ENCODE measurements at regions not wholly inside any gene's neighbourhood (a gene's known extent, or its start where the extent isn't known, plus 50 kb on each side); places are given as distances from the start of the nearest gene placed in this dataset.

DNA sequence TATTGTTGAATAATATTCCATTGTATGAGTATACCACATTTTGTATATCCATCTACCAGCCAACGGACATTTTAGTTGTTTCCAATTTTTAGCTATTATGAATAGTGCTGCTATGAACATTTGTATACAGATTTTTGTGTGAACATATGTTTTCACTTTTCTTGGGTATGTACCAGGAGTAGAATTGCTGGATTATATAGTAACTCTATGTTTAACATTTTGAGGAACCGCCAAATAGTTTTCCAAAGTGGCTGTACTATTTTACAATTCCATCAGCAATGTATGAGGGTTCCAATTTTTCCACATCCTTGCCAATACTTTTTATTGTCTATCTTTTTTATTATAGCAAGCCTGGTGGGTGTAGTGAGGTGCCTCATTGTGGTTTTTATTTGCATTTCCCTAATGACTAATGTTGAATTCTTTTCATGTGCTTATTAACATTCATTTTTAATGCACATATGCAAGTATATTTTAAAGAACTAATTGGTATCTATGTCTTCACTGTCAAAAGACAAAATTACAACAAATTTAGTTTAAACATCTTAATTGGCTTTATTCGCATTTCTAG lies 77.5 kb upstream of the PIAS1 start:
- no peaks in the 10 kb centered on the region for H3K27me3 ChIP-seq (ENCODE audit: control insufficient read depth in 1 of 2, insufficient read depth in 2 of 2, low read length in 2 of 2)
- no peaks in the 10 kb centered on the region for H3K9me3 ChIP-seq (ENCODE audit: control insufficient read depth in 1 of 2, insufficient read depth in 1 of 2, low read length in 2 of 2)
- H3K27me3 Mint-ChIP-seq, result peaks cover 9% of the 10 kb centered on the region
- no peaks in the 10 kb centered on the region for H3K4me1 ChIP-seq (ENCODE audit: insufficient read depth, low read length)
- ChIA-PET POLR2A (no interaction called here), CTCF (no interaction called here)
- intact Hi-C loops (cut with DNase I, micrococcal nuclease), result no loop called here
- no peaks in the 10 kb centered on the region for H3K9me3 Mint-ChIP-seq
- no peak overlapping the region for H3K4me3 Mint-ChIP-seq
- DNase-seq (no peak), ATAC-seq (ENCODE audit: poor library complexity) (no peak)
- TF ChIP-seq, protein P1, sequence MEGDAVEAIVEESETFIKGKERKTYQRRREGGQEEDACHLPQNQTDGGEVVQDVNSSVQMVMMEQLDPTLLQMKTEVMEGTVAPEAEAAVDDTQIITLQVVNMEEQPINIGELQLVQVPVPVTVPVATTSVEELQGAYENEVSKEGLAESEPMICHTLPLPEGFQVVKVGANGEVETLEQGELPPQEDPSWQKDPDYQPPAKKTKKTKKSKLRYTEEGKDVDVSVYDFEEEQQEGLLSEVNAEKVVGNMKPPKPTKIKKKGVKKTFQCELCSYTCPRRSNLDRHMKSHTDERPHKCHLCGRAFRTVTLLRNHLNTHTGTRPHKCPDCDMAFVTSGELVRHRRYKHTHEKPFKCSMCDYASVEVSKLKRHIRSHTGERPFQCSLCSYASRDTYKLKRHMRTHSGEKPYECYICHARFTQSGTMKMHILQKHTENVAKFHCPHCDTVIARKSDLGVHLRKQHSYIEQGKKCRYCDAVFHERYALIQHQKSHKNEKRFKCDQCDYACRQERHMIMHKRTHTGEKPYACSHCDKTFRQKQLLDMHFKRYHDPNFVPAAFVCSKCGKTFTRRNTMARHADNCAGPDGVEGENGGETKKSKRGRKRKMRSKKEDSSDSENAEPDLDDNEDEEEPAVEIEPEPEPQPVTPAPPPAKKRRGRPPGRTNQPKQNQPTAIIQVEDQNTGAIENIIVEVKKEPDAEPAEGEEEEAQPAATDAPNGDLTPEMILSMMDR (IDR thresholded peaks at IDR 0.05), result no peak
- H3K36me3 ChIP-seq (ENCODE audit: insufficient read depth, low read length), result no peaks in the 10 kb centered on the region
- no peak overlapping the region for H3K27ac Mint-ChIP-seq
- H3K4me1 Mint-ChIP-seq (ENCODE audit: low read depth), result no peaks in the 10 kb centered on the region
- no peak overlapping the region for H3K4me3 ChIP-seq (ENCODE audit: low read length)
- no peaks in the 10 kb centered on the region for H3K36me3 Mint-ChIP-seq (ENCODE audit: low read depth)
- no peak overlapping the region for H3K27ac ChIP-seq (ENCODE audit: low read depth in 1 of 2, low read length in 2 of 2)

DNA sequence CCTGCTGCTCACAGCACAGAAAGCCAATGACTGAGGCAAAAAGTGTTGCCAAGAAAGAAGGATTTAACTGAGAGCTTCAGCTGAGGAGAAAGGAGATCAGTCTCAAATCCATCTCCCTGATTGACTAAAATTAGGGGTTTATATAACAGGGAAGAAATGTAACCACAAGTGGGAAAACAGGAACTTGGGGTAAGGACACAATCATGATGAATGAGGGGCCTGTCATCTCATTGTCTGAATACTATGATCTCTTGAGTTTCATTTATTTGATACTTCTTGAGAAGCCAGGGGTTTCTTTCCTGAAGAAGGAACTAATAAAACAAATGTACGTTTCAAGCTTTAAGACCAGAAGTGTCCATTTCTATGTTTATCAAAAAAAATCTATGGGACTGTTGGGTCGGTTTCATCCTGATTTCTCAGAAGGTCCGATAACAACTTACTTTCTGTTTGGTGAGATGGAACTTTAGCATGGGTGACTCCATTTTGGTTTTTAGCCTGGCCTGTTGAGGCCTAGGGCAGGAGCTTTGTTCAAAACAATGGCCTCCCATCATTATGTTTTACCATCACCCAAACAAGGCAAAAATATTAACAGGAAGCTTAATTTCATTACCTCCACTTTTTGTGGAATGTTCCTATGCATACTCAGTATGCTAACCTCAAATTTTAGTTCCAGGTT lies 76.6 kb upstream of the PIAS1 start:
- ATAC-seq (ENCODE audit: poor library complexity) (no peak), DNase-seq (no peak)
- CTCF ChIA-PET, result no interaction called here
- POLR2A ChIA-PET, result no interaction called here
- H3K36me3 Mint-ChIP-seq (ENCODE audit: low read depth), result no peaks in the 10 kb centered on the region
- no peak overlapping the region for H3K27ac Mint-ChIP-seq
- H3K4me3 Mint-ChIP-seq, result no peak overlapping the region
- Histone ChIP-seq H3K36me3 (ENCODE audit: insufficient read depth, low read length) (no peaks in the 10 kb centered on the region), H3K27me3 (ENCODE audit: control insufficient read depth in 1 of 2, insufficient read depth in 2 of 2, low read length in 2 of 2) (no peaks in the 10 kb centered on the region), H3K4me1 (ENCODE audit: insufficient read depth, low read length) (no peaks in the 10 kb centered on the region), H3K9me3 (ENCODE audit: control insufficient read depth in 1 of 2, insufficient read depth in 1 of 2, low read length in 2 of 2) (no peaks in the 10 kb centered on the region), H3K27ac (ENCODE audit: low read depth in 1 of 2, low read length in 2 of 2) (no peak overlapping the region), H3K4me3 (ENCODE audit: low read length) (no peak overlapping the region)
- no peaks in the 10 kb centered on the region for H3K9me3 Mint-ChIP-seq
- TF ChIP-seq, protein P1 (IDR thresholded peaks at IDR 0.05), result no peak
- intact Hi-C loops (cut with DNase I, micrococcal nuclease), result no loop called here
- peaks cover 4% of the 10 kb centered on the region for H3K27me3 Mint-ChIP-seq
- no peaks in the 10 kb centered on the region for H3K4me1 Mint-ChIP-seq (ENCODE audit: low read depth)

DNA sequence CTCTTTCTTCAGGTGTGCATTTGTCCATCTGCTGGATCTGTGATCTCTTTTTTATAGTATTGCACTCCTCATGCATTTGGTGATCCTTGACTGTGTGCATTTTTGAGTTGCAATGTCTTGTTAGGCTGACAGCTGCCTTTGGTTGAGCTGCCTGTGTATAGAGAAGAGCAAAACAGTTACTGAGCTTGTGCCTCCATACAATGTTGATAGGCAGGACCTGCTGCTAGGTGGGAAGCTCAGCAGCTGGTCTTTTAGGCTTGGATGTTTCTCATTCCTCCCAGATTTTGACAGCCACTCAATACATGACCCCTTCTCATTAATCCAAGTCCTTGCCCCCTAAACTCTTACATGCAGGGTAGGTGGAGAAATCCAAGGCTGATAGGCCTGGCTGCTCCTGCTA lies 74.8 kb upstream of the PIAS1 start:
- H3K27me3 ChIP-seq (ENCODE audit: control insufficient read depth in 1 of 2, insufficient read depth in 2 of 2, low read length in 2 of 2), result no peaks in the 10 kb centered on the region
- DNase-seq (no peak), ATAC-seq (ENCODE audit: poor library complexity) (no peak)
- no peak overlapping the region for H3K27ac ChIP-seq (ENCODE audit: low read depth in 1 of 2, low read length in 2 of 2)
- no peak overlapping the region for H3K4me3 ChIP-seq (ENCODE audit: low read length)
- ChIA-PET CTCF (no interaction called here), POLR2A (no interaction called here)
- H3K4me1 Mint-ChIP-seq (ENCODE audit: low read depth), result no peaks in the 10 kb centered on the region
- no peaks in the 10 kb centered on the region for H3K4me1 ChIP-seq (ENCODE audit: insufficient read depth, low read length)
- intact Hi-C loops (cut with DNase I, micrococcal nuclease), result no loop called here
- no peaks in the 10 kb centered on the region for H3K27me3 Mint-ChIP-seq
- H3K9me3 ChIP-seq (ENCODE audit: control insufficient read depth in 1 of 2, insufficient read depth in 1 of 2, low read length in 2 of 2), result no peaks in the 10 kb centered on the region
- no peaks in the 10 kb centered on the region for H3K36me3 Mint-ChIP-seq (ENCODE audit: low read depth)
- H3K36me3 ChIP-seq (ENCODE audit: insufficient read depth, low read length), result no peaks in the 10 kb centered on the region
- no peaks in the 10 kb centered on the region for H3K9me3 Mint-ChIP-seq
- TF ChIP-seq, protein P1 (IDR thresholded peaks at IDR 0.05), result no peak
- no peak overlapping the region for H3K4me3 Mint-ChIP-seq
- no peak overlapping the region for H3K27ac Mint-ChIP-seq
